Lower lobe of right lung (tissue), 2 donors: ENCODE measurements at regions not wholly inside any gene's neighbourhood (a gene's known extent, or its start where the extent isn't known, plus 50 kb on each side); places are given as distances from the start of the nearest gene placed in this dataset.

Experiments
- ATAC-seq, 2 donors: fragments of 200-7000 bp; cut with Tn5 transposase; one replicate each; pipeline ENCODE4 v1.9.1; 2020 to 2022; ENCODE audit warnings: mild to moderate bottlenecking in 2 of 2, moderate library complexity in 2 of 2
- DNase-seq: peaks from one replicate; pipeline ENCODE4 v3.0.0-alpha.2; 2020
- H3K27ac ChIP-seq: fragments of 200-600 bp; one replicate; pipeline ENCODE4 v1.8.0; 2022
- H3K27me3 ChIP-seq: fragments of 200-600 bp; one replicate; pipeline ENCODE4 v1.8.0; 2022; ENCODE audit warnings: low read depth
- H3K36me3 ChIP-seq: fragments of 200-600 bp; one replicate; pipeline ENCODE4 v1.8.0; 2022; ENCODE audit warnings: mild to moderate bottlenecking
- H3K4me1 ChIP-seq: fragments of 200-600 bp; one replicate; pipeline ENCODE4 v1.8.0; 2022
- H3K4me3 ChIP-seq: fragments of 200-600 bp; one replicate; pipeline ENCODE4 v1.8.0; 2022; ENCODE audit warnings: mild to moderate bottlenecking
- H3K9me3 ChIP-seq: fragments of 200-600 bp; one replicate; pipeline ENCODE4 v1.8.0; 2022
- intact Hi-C: fragments of 100-400 bp; cut with DNase I; formaldehyde crosslinking; loops from one replicate; pipeline ENCODE4 v1.11.0; 2022
- TF ChIP-seq, protein P1 (sequence below): fragments of 200-600 bp; IDR thresholded peaks from one replicate; pipeline ENCODE4 v1.8.0; 2022; ENCODE audit warnings: antibody characterized with exemption, mild to moderate bottlenecking
- donor health status: DM: no; HTN: yes; CAD: no; lungs with severe emphysema.

DNA sequence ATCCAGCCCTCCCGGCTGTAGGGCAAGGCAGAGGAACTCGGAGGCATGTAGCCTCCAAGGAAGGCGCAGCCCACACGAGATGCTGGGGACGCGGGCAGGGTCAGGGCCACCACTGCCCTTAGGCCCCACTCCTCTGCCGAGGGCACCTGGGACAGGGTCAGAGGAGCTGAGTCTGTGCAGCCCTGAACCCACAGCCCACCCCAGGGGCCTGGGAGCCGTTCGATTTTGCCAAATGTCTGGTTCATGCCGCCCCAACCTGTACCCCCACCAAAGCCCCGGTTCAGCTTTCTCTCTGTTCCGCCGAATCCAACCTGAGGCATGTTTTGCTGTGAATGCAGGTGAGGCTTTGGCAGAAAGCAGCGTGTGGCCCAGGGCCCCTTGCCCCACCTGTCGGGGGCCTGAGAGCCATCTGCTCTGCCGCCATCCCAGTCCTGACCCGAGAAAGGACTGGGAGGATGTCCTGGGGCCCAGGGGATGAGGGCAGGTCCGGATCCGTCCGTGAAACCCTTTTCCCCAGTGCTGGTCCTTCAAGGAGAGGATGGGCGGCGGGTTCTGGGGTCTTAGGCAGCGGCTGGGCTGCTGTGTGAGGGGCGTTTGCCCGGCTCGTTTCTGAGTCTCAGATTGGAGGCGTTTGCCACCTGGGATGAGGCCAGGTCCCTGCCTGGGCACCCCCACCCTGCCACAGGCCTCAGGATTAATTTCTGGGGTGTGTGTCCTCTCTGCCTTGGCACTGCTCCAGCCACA is 79.3 kb upstream of the GATA5 start:
- intact Hi-C loops = no loop called here
- no peaks in the 10 kb centered on the region for H3K9me3 ChIP-seq
- H3K36me3 ChIP-seq = no peaks in the 10 kb centered on the region
- TF ChIP-seq, protein P1, sequence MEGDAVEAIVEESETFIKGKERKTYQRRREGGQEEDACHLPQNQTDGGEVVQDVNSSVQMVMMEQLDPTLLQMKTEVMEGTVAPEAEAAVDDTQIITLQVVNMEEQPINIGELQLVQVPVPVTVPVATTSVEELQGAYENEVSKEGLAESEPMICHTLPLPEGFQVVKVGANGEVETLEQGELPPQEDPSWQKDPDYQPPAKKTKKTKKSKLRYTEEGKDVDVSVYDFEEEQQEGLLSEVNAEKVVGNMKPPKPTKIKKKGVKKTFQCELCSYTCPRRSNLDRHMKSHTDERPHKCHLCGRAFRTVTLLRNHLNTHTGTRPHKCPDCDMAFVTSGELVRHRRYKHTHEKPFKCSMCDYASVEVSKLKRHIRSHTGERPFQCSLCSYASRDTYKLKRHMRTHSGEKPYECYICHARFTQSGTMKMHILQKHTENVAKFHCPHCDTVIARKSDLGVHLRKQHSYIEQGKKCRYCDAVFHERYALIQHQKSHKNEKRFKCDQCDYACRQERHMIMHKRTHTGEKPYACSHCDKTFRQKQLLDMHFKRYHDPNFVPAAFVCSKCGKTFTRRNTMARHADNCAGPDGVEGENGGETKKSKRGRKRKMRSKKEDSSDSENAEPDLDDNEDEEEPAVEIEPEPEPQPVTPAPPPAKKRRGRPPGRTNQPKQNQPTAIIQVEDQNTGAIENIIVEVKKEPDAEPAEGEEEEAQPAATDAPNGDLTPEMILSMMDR = no peak
- ATAC-seq (no peak), DNase-seq (no peak)
- no peak overlapping the region for H3K4me3 ChIP-seq
- H3K27ac ChIP-seq = no peak overlapping the region
- peaks cover 16% of the 10 kb centered on the region for H3K4me1 ChIP-seq
- peaks cover 83% of the 10 kb centered on the region for H3K27me3 ChIP-seq

DNA sequence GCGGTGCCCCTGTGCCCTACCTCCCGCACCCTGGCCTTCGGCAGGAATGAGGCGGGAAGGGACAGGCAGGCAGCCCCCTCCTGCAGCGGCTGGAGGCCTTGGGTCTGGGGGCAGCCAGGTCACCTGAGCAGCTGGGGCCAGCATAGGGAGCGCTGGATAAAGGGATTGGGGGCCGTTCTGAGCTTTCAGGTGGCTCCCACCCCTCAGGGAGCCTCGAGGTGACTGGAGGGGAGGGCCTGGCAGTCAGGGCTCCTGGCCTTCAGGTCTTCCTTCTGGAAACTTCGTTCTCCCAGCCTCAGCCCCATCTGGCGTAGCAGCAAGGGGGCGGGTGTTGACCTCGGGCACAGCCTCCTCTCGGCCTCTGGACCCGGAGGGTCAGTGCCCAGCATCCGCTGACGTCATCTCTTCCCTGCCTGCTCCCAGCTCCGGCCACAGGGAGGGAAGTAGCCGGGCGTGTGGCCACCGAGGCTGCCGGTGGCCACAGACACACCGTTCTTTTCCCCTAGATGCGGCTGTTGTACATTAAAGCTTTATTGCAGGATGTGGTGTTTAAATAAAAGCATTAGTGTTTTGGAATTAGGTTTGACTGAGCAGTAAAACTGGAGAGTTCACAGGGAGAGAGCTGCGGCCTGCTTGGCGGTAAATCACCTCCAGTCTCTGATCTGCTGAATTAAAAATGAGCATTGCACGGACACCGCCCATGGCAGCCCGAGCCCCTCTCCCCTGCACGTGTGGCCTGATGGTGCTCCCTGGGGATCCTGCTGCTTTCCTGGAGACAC is 80.0 kb upstream of the GATA5 start:
- H3K27me3 ChIP-seq = peaks cover 79% of the 10 kb centered on the region
- H3K4me3 ChIP-seq = no peak overlapping the region
- H3K27ac ChIP-seq = no peak overlapping the region

DNA sequence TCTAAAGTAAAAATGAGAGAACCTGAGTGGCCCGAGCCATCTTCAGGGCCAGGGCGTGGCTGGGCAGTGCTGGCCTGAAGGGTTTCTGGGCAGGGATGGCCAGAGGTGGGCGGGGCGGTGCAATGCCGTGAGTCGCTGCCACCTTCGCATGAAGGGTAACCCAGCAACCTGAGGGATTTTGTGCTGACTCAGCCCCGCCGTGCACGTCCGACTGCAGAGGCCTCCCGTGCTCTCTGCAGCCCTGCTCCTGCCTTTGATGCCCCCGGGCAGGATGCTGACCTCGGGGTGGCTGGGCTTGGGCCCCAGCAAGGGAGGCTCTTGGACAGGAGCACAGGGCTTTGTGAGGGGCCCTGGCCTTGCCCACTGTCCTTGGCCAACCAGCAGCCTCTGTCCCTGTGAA is 81.7 kb upstream of the GATA5 start:
- ATAC-seq (no peak), DNase-seq (no peak)
- Histone ChIP-seq H3K36me3 (no peaks in the 10 kb centered on the region), H3K27me3 (peaks cover 79% of the 10 kb centered on the region), H3K4me3 (no peak overlapping the region), H3K9me3 (no peaks in the 10 kb centered on the region), H3K4me1 (no peaks in the 10 kb centered on the region), H3K27ac (no peak overlapping the region)
- TF ChIP-seq, protein P1 = no peak
- intact Hi-C loops = no loop called here

More for the DNA sequence above, 80.0 kb upstream of the GATA5 start:
- intact Hi-C loops = no loop called here
- Histone ChIP-seq H3K36me3 (no peaks in the 10 kb centered on the region), H3K9me3 (no peaks in the 10 kb centered on the region), H3K4me1 (peaks cover 11% of the 10 kb centered on the region)
- TF ChIP-seq, protein P1 = no peak
- DNase-seq (no peak), ATAC-seq (no peak)

DNA sequence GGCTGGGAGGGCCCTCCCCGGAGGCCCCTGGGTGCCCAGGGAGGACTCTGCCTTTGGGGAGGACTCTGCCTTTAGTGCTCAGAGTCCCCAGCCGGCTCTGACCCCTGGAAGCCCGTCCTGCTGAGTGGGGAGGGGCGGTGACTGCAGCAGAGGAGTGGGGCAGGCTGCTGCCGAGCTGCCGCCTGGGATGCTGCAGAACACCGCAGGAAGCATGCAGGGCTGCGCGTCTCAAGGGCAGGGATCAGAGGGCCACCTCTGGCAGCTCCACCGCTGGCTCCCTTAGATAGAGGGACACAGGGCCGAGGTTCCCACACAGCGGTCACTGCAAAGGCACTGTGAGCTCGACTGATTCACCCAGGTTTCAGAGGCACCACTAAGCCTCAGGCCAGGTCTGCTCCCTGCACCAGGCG is 82.2 kb upstream of the GATA5 start:
- H3K4me1 ChIP-seq = no peaks in the 10 kb centered on the region
- DNase-seq = no peak
- H3K4me3 ChIP-seq = no peak overlapping the region
- TF ChIP-seq, protein P1 = no peak
- intact Hi-C loops = no loop called here
- no peaks in the 10 kb centered on the region for H3K9me3 ChIP-seq
- H3K27me3 ChIP-seq = peaks cover 79% of the 10 kb centered on the region
- no peaks in the 10 kb centered on the region for H3K36me3 ChIP-seq
- ATAC-seq = no peak
- no peak overlapping the region for H3K27ac ChIP-seq

DNA sequence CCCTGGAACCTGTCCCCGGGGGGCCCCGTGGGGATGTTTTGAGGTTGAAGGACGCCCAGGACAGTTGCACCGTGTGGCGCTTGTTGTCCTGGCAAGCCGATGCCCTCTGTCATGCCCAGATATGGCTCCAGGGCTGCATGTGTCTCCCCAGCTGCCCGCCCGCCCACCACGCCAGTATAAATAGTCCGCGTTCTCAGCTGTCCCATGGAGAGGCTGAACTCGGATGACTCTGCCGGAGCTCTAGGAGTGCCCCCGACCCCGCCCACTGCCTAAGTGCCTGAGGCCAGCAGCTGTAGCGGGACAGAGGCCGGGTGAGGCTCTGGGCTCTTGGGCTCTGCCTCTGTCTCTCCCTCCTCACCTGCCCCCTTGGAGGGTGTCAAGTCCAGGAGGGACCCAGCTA is 83.0 kb upstream of the GATA5 start:
- Histone ChIP-seq H3K9me3 (no peaks in the 10 kb centered on the region), H3K36me3 (no peaks in the 10 kb centered on the region), H3K4me3 (no peak overlapping the region), H3K4me1 (no peaks in the 10 kb centered on the region), H3K27ac (no peak overlapping the region), H3K27me3 (peaks cover 79% of the 10 kb centered on the region)
- DNase-seq (no peak), ATAC-seq (no peak)
- intact Hi-C loops = no loop called here
- TF ChIP-seq, protein P1 = no peak
